Epidermal melanocyte (primary cell): ENCODE measurements at regions not wholly inside any gene's neighbourhood (a gene's known extent, or its start where the extent isn't known, plus 50 kb on each side); places are given as distances from the start of the nearest gene placed in this dataset.
"Not testable (repeated sequence)": the region's sequence is repeated elsewhere in the genome, so short reads cannot be mapped to it uniquely, and the experiment has no call there.

Source experiments
- DNase-seq: peaks from one replicate; pipeline ENCODE4 v3.0.0; 2011; ENCODE audit warnings: low spot score; ENCODE audit not compliant: insufficient read length

- DNase-seq, result no peak
Measured at GRCh38 chr2:220747736-220748135, 824.4 kb downstream of the EPHA4 start.

GRCh38 chr2:220748875-220749479 is 823.1 kb downstream of the EPHA4 start:
- no peak for DNase-seq

GRCh38 chr2:220753486-220753885 is 818.6 kb downstream of the EPHA4 start:
- DNase-seq, result no peak

- no peak for DNase-seq
Measured at GRCh38 chr2:220756653-220757052, 815.5 kb downstream of the EPHA4 start.

GRCh38 chr2:220758376-220758775 is 813.7 kb downstream of the EPHA4 start:
- DNase-seq, result not testable (repeated sequence)

GRCh38 chr2:220764171-220764570 is 807.9 kb downstream of the EPHA4 start:
- no peak for DNase-seq

GRCh38 chr2:220767591-220768255 is 804.4 kb downstream of the EPHA4 start:
- no peak for DNase-seq

- DNase-seq, result no peak
Measured at GRCh38 chr2:220775856-220776488, 796.1 kb downstream of the EPHA4 start.

- DNase-seq, result not testable (repeated sequence)
Measured at GRCh38 chr2:220779076-220779475, 793.0 kb downstream of the EPHA4 start.

- DNase-seq, result no peak
Measured at GRCh38 chr2:220779511-220779910, 792.6 kb downstream of the EPHA4 start.

- no peak for DNase-seq
Measured at GRCh38 chr2:220779931-220780330, 792.2 kb downstream of the EPHA4 start.

GRCh38 chr2:220781622-220782241 is 790.4 kb downstream of the EPHA4 start:
- DNase-seq, result no peak

- DNase-seq, result no peak
Measured at GRCh38 chr2:220782609-220783113, 789.4 kb downstream of the EPHA4 start.

GRCh38 chr2:220783671-220784070 is 788.4 kb downstream of the EPHA4 start:
- no peak for DNase-seq

GRCh38 chr2:220785178-220785577 is 786.9 kb downstream of the EPHA4 start:
- DNase-seq, result no peak

- DNase-seq, result no peak
Measured at GRCh38 chr2:220786216-220786615, 785.9 kb downstream of the EPHA4 start.

- no peak for DNase-seq
Measured at GRCh38 chr2:220787251-220787650, 784.9 kb downstream of the EPHA4 start.

- no peak for DNase-seq
Measured at GRCh38 chr2:220789961-220790360, 782.1 kb downstream of the EPHA4 start.

- no peak for DNase-seq
Measured at GRCh38 chr2:220795705-220796104, 776.4 kb downstream of the EPHA4 start.

- no peak for DNase-seq
Measured at GRCh38 chr2:220811115-220811514, 761.0 kb downstream of the EPHA4 start.

- DNase-seq, result no peak
Measured at GRCh38 chr2:220811952-220812570, 760.0 kb downstream of the EPHA4 start.

GRCh38 chr2:220814441-220814840 is 757.7 kb downstream of the EPHA4 start:
- no peak for DNase-seq
